NCI-H146 treated with DMSO at 0.1 percent for 48 hours (cell line): ENCODE measurements at regions not wholly inside any gene's neighbourhood (a gene's known extent, or its start where the extent isn't known, plus 50 kb on each side); places are given as distances from the start of the nearest gene placed in this dataset.

Experiments
- DNase-seq: peaks from one replicate; lab custom pipeline; 2025; ENCODE audit not compliant: unreplicated experiment; lab: John Stamatoyannopoulos, UW

DNA sequence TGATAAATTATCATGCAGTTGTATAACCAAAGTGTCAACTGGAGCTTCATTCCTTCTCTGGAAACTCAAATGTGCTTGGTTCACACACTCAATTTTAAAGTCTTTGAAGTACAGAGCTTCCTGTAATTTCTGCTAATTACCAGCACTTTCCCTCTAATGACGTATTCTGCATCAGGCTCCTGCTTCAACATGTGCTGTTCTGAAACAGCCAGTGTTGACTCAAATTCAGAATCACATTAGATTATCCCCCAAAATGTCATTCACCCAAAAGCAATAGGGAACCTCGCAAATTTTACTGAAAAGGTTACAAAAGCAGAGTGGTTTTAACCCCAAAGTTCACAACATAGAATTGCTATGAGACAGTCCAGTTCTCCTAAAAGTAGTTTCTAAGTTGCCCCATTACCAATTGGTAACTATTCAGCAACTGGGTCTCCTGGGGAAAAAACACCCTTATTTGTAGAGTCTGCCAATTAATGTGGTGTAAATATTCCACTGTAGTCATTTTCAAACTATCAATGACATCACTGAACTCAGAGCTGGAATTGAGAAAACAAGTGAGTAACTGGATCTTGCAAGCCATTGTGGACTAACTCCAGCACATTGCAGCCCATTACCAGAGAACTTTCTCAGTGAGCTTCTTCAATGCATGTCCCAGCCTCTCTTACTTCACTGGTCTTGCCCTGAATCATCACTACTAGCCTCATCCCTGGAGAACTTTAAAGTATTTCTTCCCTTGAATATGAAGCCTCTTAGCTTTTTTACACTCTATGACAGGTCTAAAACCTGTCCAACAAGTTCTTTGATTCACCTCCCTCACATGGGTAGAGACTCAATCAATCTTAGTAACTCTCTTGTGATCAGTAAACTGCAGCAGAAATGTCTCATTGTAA is 955.4 kb downstream of the EFNB2 start:
- DNase-seq: no peak

- no peak for DNase-seq
These were observed 962.3 kb downstream of the EFNB2 start for GRCh38 chr13:105573136-105573535.

DNA sequence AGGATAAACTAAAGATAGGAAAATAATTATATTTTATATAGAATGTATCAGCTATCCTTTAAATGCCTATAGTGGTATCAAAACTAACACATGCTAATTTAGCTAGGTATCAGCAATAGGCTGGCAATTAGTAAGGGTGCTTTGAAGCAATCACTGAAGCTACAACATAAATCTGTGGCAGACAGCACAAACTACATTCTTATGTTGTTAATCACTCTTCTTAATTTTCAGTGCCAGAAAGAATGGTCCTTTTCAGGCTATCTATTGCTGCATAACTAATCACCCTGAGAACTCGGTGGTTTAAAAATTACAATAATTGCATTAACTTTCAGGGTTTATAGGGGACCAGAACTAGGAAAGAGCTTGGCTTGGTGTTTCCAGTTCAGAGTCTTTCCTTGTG is 963.1 kb downstream of the EFNB2 start:
- DNase-seq: no peak

- no peak for DNase-seq
These were observed 965.6 kb downstream of the EFNB2 start for GRCh38 chr13:105569816-105570215.

DNA sequence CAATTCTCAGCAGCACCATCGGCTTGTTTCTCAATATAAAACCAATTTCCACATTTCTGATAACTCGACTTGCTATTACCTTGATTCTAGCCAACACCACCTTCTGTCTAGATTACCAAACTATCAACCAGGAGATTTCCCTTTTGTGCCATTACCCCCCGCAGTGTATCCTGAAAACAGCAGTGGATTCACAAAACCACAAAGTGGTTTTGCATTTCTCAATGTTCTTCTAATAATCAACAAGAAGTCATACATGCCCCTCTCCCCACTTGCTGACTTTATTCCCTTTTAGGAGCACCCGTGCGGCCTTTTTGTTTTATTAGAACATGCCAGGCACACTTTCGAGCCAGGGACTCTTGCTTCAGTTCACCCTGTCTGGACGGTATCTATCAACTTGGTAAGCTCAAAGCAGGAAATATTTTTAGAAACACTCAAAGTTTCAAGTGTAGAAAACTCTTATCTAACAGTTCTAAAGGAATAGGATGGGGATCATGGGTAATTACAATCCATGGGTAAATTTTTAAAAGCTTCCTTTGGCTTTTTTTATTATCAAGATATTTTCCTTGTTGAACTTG is 967.4 kb downstream of the EFNB2 start:
- DNase-seq: no peak

DNA sequence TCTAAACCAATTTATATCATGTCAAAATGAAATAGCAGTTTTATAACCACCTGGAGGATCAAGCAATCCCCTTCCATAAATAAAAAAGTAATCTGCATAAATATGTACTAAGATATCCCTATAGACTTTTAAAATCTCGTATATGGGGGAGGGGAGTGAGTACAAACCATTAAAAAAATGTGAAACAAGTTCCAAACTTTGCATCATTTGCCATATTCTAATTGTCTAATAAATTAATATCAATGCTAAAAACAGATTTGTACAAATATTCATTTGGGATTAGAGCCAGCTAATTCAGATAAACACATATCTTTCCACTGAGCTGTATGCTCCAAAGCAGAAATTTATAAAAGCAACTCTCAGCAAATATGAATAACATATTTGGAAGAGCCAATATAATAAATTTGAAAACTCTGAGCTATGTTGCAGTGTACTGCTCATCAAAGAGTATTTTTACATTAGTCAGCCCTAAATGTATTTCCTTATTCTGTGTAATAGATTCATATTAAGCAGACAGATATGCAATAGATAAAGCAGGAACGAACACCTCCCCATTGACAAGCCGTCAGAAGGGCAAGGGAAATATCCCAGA is 970.2 kb downstream of the EFNB2 start:
- DNase-seq: no peak

GRCh38 chr13:105552078-105552477 is 983.4 kb downstream of the EFNB2 start:
- no peak for DNase-seq

DNA sequence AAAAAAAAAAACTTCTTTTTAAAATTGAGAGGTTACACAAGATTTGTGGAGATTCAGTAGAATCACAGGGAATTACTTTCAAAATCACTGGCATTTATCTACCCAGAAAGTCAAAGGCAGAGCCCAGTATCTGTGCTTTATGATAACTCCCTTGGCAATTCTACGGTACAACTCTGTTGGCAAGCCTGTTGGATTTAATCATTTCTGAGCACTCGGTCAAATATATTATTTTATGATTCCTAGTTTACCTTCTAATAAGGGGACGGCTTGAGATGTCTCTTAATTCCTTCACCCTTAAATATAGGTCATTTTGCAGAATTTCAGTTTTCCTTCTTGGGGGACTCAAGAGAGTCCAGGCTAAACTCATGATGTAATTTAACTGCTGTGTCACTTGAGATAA is 987.6 kb downstream of the EFNB2 start:
- no peak for DNase-seq

DNA sequence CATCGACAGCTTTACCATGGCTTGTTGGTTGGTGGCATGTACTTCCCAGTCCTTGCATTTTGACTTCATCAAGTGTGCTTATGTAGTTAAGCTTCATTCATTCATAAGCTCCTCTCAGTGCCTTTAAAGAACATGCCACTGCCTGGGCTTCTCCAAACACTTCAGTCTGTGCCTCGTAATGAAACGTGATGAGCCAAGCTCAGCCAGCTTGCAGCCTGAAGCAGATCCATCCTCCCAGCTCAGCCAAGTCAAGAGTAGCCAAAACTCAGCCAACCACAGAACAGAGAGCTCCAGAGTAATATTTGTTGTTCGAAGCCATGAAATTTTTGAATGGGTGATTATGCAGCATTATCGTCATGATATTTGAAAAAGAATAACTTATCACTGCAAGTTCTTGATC is 989.7 kb downstream of the EFNB2 start:
- no peak for DNase-seq

GRCh38 chr13:105543742-105544141 is 991.7 kb downstream of the EFNB2 start:
- no peak for DNase-seq

GRCh38 chr13:105541565-105541964 is 993.9 kb downstream of the EFNB2 start:
- no peak for DNase-seq

- no peak for DNase-seq
These were observed 997.1 kb downstream of the EFNB2 start for GRCh38 chr13:105538346-105538745.

DNA sequence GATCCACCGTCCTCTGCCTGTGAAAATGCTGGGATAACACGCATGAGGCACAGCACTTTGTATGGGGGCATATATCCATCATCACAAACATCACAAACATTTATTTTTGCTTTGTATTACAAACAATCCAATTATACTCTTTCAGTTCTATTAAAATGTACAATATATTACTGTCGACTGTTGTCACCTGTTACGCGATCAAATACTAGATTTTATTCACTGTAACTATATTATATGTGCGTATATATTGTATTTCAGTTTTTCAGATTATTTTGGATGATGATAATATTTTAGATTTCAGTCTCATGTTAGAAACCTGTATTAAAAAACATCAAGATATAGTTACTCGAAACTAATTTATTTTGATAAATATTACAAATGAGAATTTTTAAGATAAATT is 998.3 kb downstream of the EFNB2 start:
- no peak for DNase-seq

DNA sequence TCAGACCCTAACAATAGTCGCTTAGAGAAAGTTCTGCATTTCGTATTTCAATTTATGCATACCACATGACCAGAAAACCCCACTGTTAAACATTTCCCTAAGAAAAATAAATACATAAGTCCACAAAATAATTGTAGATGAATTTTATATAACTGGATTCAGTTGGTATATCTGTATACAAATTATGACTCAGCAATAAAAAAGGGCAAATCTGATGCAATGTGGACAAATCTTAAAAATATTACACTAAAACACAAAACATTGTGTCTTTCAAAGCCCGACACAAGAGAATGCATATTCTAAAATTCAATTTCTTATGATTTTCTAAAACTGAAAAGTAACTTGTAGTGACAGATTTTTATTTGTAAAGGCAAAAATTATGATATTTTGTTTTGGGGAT is 1005.0 kb downstream of the EFNB2 start:
- no peak for DNase-seq

- no peak for DNase-seq
These were observed 1008.3 kb downstream of the EFNB2 start for GRCh38 chr13:105527127-105527526.

- DNase-seq: no peak
These were observed 1015.7 kb downstream of the EFNB2 start for GRCh38 chr13:105519771-105520170.

DNA sequence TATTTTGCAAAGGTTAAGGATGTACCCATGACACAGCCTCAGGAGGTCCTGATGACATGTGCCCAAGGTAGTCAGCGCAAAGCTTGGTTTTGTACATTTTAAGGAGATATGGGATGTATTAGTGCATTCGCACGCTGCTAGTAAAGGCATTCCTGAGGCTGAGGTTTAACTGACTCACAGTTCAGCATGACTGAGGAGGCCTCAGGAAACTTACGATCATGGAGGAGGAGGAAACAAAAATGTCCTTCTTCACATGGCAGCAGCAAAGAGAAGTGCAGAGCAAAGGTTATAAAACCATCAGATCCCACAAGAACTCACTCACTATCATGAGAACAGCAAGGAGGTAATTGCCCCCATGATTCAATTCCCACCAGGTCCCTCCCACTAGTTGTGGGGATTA is 1017.4 kb downstream of the EFNB2 start:
- DNase-seq: no peak

DNA sequence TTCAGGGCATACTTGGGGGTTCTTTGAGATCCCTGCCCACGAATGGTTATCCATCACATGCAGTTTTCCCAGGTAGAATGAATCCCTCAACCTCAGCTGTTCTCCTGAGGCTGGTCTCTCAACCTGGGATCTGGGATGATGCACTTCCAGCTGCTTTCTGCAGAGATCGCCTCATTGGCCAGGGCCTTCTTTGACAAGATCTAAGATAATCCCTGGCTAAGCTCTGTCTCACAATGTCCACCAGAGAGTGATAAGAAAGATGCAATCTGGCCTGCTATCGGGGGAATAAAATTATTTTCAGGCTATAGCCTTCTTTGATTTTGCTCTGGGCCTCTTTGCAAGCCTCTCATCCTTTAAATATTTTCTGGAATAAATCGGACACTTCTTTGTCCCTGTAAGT is 1021.1 kb downstream of the EFNB2 start:
- no peak for DNase-seq

- no peak for DNase-seq
These were observed 1022.0 kb downstream of the EFNB2 start for GRCh38 chr13:105513448-105513847.

DNA sequence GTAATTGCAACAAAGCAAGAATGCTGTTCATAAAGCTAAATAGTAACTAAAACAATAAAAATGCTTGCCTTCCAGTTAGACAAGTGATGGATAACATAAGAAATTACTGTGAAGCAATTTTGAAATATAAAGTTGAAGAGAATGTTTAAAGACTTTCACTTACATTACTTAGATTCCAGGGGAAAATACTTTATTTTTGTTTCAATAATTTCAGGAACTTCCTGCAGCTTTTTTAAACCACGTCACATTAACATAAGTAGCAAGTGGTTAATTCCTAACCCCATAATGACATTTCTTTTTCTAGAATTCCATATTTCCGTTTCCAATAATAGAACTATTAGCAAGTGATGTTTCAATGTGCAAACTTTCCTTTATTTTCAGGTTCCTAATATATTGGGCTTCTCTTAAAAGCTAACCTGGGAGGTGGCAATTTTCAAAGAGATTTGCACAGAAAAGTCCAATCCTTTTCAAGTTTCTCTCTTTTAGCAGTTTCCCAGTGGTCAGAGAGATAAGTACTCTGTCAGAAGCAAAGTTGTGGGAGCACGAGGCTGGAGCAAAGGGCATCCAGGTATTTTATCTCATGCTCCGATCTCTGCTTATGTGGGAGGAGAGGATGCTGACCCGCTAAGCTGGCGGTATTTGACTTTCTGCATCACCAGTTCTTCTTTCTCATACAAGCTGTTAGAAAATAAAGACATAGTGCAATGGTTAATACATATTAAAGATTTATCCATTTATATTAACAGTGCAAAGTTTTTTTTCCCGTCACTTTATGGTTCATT is 1025.3 kb downstream of the EFNB2 start:
- DNase-seq: no peak

DNA sequence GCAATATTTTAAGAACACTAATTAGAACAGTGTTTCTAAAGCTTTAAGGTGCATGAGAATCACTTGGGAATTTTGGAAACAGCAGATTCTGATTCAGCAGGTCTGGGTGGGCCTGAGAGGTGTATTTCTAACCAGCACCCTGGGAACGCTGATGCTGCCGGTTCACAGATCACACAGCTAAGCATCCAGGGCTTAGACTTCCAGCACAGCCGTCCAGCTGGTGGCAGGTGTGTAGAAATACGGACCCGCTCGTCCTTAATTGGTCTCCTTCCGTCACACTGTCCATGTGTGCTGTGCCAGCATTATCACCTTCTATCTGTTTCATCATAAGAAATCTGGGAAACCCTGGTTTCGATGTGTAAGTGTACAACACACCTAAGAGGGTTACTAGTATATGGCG is 1029.0 kb downstream of the EFNB2 start:
- DNase-seq: no peak

DNA sequence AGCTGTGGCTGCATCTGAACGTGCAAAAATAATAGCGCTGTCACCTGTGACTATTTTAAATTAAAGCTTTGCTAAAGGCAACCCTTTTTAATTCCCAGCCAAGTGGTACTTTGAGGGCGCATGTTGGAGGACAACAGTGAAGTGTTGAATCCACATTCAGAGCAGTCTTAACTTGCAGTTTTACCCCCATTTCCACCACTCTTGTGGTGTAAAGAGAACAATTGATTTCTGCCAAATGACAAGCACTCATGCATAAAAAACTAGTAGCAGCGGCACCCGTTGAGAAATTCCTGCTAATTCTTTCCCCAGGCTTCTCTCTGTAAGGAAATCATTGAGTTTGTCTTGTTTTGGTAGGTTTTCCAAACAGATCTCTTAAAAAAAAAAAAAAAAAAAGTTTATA is 1033.3 kb downstream of the EFNB2 start:
- DNase-seq: no peak
